ENCODE measurements at regions not wholly inside any gene's neighbourhood (a gene's known extent, or its start where the extent isn't known, plus 50 kb on each side); places are given as distances from the start of the nearest gene placed in this dataset.
"Not testable (repeated sequence)": the region's sequence is repeated elsewhere in the genome, so short reads cannot be mapped to it uniquely, and the experiment has no call there.

DNA sequence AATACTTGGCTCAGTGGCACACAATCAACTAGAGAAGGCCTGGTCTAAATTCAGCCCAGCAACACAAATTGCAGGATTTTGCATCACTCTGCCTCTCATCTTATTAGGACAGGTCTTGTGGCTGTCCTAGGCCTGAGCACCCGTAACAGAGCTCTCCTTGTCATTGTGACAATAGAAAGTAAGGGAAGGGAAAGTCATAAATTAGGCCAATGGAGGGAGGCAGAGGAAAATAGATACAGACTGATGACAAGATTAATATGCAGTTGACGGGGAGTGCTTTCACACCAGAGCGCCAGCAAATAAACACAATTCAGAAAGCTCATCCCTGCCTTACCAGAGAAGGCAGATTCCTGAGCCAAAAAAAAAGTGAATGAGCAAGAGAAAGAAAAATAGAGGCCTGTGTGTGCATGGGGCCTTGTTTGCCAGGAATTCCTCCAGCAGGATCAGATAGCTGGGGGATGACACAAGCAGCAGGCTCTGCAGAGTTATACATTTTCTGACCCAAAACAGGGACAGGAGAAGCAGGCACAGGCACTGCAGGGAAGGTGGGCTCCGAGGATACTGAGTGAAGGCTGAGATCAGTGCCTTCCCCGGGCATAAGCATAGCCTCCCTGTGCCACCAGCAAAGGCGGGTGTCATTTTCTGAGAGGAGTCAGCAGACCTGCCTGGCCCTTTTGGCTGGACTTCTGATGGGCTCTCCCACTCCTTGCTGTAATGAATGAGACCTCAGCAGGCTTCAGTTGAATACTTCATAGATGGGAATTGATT is 110.0 kb upstream of the SPAG17 start:
- no peak overlapping the region for H3K9ac ChIP-seq
- H3K36me3 ChIP-seq (ENCODE audit: insufficient read depth), result no peaks in the 10 kb centered on the region
- no peak overlapping the region for H3K27ac ChIP-seq
- H2AFZ ChIP-seq (ENCODE audit: low read depth), result no peak overlapping the region
- H4K20me1 ChIP-seq (ENCODE audit: insufficient read depth), result no peaks in the 10 kb centered on the region
- no peaks in the 10 kb centered on the region for H3K4me1 ChIP-seq (ENCODE audit: low read depth, poor library complexity, severe bottlenecking)
- H3K4me3 ChIP-seq (IDR thresholded peaks at IDR 0.05; ENCODE audit: insufficient read depth, low read depth, low read length), result no peak overlapping the region
- H3K79me2 ChIP-seq (ENCODE audit: insufficient read depth, low read depth), result no peaks in the 10 kb centered on the region
- H3K4me2 ChIP-seq, result no peak overlapping the region
- H3K27me3 ChIP-seq (ENCODE audit: insufficient read depth, low read depth), result no peaks in the 10 kb centered on the region
- TF ChIP-seq, protein P1, sequence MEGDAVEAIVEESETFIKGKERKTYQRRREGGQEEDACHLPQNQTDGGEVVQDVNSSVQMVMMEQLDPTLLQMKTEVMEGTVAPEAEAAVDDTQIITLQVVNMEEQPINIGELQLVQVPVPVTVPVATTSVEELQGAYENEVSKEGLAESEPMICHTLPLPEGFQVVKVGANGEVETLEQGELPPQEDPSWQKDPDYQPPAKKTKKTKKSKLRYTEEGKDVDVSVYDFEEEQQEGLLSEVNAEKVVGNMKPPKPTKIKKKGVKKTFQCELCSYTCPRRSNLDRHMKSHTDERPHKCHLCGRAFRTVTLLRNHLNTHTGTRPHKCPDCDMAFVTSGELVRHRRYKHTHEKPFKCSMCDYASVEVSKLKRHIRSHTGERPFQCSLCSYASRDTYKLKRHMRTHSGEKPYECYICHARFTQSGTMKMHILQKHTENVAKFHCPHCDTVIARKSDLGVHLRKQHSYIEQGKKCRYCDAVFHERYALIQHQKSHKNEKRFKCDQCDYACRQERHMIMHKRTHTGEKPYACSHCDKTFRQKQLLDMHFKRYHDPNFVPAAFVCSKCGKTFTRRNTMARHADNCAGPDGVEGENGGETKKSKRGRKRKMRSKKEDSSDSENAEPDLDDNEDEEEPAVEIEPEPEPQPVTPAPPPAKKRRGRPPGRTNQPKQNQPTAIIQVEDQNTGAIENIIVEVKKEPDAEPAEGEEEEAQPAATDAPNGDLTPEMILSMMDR (conservative IDR thresholded peaks at IDR 0.05; ENCODE audit: low read depth, low read length), result no peak

DNA sequence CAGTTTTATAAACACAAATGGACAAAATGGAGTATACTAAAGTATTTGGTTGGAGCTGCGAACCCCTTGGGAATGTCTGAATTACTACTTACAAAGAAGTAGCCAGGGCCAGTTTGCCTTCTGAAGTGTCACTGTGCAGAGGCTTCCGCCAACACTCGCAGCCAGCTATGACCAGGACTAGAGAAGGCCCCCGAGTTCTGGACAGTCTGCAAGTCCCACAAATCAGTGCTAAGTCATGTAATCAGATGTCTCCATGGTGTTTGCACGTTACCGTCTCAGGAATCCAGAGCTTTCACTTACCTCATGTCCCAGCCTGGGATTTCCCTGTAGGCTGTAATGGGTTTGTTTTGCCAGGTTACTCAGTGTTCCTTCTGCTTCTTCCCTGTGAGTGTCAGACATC is 106.6 kb upstream of the SPAG17 start:
- Histone ChIP-seq H3K79me2 (ENCODE audit: insufficient read depth, low read depth) (no peaks in the 10 kb centered on the region), H3K27ac (no peak overlapping the region), H4K20me1 (ENCODE audit: insufficient read depth) (no peaks in the 10 kb centered on the region), H2AFZ (ENCODE audit: low read depth) (no peak overlapping the region), H3K4me1 (ENCODE audit: low read depth, poor library complexity, severe bottlenecking) (no peaks in the 10 kb centered on the region), H3K27me3 (ENCODE audit: insufficient read depth, low read depth) (no peaks in the 10 kb centered on the region), H3K4me3 (IDR thresholded peaks at IDR 0.05; ENCODE audit: insufficient read depth, low read depth, low read length) (no peak overlapping the region), H3K9ac (no peak overlapping the region), H3K36me3 (ENCODE audit: insufficient read depth) (no peaks in the 10 kb centered on the region), H3K4me2 (no peak overlapping the region)
- TF ChIP-seq, protein P1 (conservative IDR thresholded peaks at IDR 0.05; ENCODE audit: low read depth, low read length), result no peak

DNA sequence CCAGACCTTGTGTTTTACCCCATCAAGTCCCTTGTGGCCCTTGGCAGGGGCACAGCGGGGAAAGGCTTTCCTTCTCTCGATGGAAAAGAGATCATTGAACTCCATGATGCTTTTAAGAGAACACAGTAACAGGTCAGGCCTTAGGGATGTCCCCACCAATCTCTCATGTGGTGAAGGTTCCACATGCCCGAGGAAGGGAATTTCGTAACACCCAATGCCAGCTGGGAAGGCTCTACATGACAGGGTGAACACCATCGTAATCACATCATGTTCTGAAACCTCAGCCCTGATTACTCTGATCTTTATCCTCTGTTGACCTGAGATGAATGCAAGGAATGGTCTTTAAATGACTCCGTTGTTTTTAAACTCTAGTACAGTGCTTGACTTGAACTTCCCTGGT is 105.5 kb upstream of the SPAG17 start:
- H3K79me2 ChIP-seq (ENCODE audit: insufficient read depth, low read depth), result no peaks in the 10 kb centered on the region
- TF ChIP-seq, protein P1 (conservative IDR thresholded peaks at IDR 0.05; ENCODE audit: low read depth, low read length), result no peak

DNA sequence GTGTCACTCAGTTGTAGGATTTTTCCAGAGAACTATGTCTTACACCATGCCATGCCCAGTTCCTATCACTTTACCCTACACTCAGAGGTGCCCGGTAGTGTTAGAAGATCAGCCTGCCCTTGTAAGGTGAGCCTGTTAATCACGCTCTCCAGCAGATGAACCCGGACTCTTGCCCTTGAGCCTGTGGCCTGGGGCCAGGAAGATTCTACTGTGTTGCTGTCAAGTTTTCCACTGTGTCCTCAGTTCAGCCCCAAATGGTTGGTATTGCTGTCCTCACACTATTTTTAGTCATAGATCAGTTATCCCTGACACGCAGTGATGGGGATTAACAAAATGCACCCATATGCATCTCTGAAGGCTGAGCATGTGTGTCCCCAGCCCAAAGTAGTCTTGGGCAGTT is 105.0 kb upstream of the SPAG17 start:
- no peak overlapping the region for H3K4me3 ChIP-seq (IDR thresholded peaks at IDR 0.05; ENCODE audit: insufficient read depth, low read depth, low read length)
- no peak overlapping the region for H2AFZ ChIP-seq (ENCODE audit: low read depth)
- H3K9ac ChIP-seq, result no peak overlapping the region
- no peak overlapping the region for H3K27ac ChIP-seq
- no peaks in the 10 kb centered on the region for H4K20me1 ChIP-seq (ENCODE audit: insufficient read depth)
- H3K27me3 ChIP-seq (ENCODE audit: insufficient read depth, low read depth), result no peaks in the 10 kb centered on the region
- H3K4me2 ChIP-seq, result no peak overlapping the region
- TF ChIP-seq, protein P1 (conservative IDR thresholded peaks at IDR 0.05; ENCODE audit: low read depth, low read length), result no peak
- no peaks in the 10 kb centered on the region for H3K79me2 ChIP-seq (ENCODE audit: insufficient read depth, low read depth)
- no peaks in the 10 kb centered on the region for H3K4me1 ChIP-seq (ENCODE audit: low read depth, poor library complexity, severe bottlenecking)
- no peaks in the 10 kb centered on the region for H3K36me3 ChIP-seq (ENCODE audit: insufficient read depth)

More for the DNA sequence above, 105.5 kb upstream of the SPAG17 start:
- Histone ChIP-seq H3K27ac (no peak overlapping the region), H3K4me3 (IDR thresholded peaks at IDR 0.05; ENCODE audit: insufficient read depth, low read depth, low read length) (no peak overlapping the region), H3K36me3 (ENCODE audit: insufficient read depth) (no peaks in the 10 kb centered on the region), H3K4me1 (ENCODE audit: low read depth, poor library complexity, severe bottlenecking) (no peaks in the 10 kb centered on the region), H4K20me1 (ENCODE audit: insufficient read depth) (no peaks in the 10 kb centered on the region), H3K4me2 (no peak overlapping the region), H3K27me3 (ENCODE audit: insufficient read depth, low read depth) (no peaks in the 10 kb centered on the region), H3K9ac (no peak overlapping the region), H2AFZ (ENCODE audit: low read depth) (no peak overlapping the region)

DNA sequence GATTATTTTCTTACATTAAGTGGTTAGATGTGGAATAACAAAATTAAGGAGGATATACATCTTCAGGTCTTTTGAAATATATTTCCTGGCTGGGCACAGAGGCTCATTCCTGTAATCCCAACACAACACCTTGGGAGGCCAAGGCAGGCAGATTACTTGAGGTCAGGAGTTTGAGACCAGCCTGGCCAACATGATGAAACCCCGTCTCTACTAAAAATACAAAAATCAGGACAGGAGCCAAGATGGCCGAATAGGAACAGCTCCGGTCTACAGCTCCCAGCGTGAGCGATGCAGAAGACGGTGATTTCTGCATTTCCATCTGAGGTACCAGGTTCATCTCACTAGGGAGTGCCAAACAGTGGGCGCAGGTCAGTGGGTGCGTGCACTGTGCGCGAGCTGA is 95.6 kb upstream of the SPAG17 start:
- H3K79me2 ChIP-seq (ENCODE audit: insufficient read depth, low read depth); H2AFZ ChIP-seq (ENCODE audit: low read depth); H3K27me3 ChIP-seq (ENCODE audit: insufficient read depth, low read depth): not testable (repeated sequence)

More for the DNA sequence above, 95.6 kb upstream of the SPAG17 start:
- not testable (repeated sequence) for H3K9ac ChIP-seq; H3K27ac ChIP-seq; H3K4me3 ChIP-seq (IDR thresholded peaks at IDR 0.05; ENCODE audit: insufficient read depth, low read depth, low read length); H4K20me1 ChIP-seq (ENCODE audit: insufficient read depth); H3K4me1 ChIP-seq (ENCODE audit: low read depth, poor library complexity, severe bottlenecking); H3K4me2 ChIP-seq; H3K36me3 ChIP-seq (ENCODE audit: insufficient read depth)
